ENCODE measurements at regions not wholly inside any gene's neighbourhood (a gene's known extent, or its start where the extent isn't known, plus 50 kb on each side); places are given as distances from the start of the nearest gene placed in this dataset.

DNA sequence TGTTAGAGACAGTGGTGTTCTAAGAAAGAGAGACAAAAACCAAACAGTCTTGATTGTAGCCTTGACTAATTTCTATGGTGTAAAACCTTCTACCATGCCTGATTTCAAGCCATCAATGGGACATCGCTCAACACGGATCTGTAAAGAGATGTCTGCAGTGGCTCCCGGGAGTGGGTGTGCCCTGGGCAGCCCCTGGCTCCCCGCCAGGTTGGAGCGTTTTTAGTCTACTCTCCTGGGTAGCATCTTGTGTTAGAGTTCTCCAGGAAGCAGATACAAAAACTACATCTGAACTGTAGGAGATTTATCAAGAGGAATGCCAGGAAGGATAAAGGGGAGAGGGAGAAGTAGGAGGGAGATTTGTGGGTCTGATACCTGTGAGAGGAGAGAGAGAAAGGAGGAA lies 1212.9 kb downstream of the BCL11B start:
- no peak for DNase-seq (ENCODE audit: low read depth in 3 of 3, low spot score in 1 of 3)

DNA sequence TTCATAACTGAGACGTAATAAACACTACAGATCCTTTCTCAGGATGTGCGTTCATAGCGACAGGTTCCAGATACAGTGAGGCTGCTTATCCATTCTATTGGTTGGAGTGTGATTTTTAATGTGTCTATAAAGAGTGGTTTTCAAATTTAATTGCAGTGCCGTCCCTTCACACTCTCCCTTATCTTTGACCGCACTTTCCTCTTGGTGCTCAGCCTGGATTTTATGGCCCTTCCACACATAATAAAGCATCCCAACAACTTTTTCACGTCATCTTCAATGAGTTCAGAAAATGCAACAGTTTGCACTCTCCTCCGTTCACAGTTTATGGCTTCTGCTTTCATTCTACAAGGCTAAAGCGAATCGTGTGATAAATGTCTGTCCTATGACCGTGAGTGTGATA lies 1209.9 kb downstream of the BCL11B start:
- no peak for DNase-seq (ENCODE audit: low read depth in 3 of 3, low spot score in 1 of 3)

DNA sequence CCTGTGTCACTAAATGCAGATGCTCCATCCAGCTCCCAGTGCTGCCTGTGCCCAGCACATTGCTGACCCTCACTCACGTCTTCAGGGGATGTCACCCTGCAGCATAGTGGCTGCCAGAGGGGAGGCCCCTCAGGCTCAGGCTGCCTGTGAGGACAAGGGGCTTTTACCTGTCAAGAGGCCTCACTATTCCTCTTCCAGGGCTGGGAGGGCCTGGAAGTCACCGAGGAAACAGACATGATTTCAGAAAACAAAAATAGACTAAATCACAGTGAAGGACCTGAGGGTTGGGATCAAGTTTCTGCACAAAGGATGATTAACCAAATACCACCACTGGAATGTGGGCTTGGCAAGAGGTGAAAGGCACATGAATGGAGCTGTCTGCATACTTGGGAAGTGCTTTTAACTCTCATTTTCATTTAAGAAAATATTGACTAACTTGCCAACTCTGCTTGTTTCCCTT lies 1202.3 kb downstream of the BCL11B start:
- no peak for DNase-seq (ENCODE audit: low read depth in 3 of 3, low spot score in 1 of 3)

DNA sequence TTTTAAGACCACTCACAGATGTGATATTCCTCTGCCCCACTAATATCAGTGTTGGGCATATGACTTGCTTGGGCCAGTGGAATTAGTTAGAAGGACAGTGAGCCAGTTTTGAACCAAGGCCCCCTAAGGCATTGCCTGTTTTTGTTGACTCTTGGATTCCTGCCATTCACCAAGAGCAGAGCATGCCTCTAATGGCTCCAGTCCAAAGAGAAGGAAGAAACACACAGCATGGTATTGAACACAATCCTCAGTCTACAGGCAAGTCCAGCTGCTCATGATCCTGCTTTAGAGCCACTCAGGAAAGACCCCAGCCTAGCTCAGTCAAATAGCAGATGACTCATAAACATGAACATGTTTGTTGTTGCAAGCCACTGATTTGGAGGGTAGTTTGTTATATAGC lies 1201.5 kb downstream of the BCL11B start:
- DNase-seq (ENCODE audit: low read depth in 3 of 3, low spot score in 1 of 3) = no peak

DNA sequence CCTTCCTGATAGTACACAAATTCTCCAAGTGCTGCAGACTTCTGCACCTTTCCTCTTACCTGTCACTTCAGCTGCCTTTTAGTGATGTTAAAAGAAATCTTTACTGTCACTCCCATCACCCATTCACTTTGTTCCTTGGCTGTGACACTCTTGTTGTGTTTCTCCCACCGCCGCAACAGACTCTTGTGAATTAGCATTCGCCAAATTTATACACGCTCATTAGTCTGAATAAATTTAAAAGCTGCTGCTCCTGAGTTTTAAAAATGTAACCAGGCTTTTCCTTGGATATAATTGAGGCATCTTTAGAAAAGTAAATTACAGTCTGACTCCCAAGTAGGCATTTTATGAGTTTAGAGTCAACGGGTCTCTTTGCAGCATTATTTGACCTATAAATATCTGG lies 1197.9 kb downstream of the BCL11B start:
- DNase-seq (ENCODE audit: low read depth in 3 of 3, low spot score in 1 of 3) = no peak

DNA sequence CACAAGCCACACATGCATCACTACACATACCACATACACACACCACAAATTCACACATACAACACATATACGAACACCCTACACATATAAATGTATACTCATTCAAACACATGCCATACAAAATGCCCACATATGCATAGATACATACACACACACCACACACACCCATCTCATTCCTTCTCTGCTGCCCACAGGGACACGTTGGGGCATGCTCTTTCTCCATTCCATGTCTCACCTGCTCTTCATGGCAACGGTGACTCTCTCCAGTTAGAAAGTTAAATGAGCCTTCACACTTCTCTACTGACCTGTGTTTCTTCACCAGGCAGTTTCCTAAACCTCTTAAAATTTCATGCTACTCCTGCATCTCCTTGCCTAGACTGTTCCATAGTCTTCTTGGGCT lies 1194.8 kb downstream of the BCL11B start:
- DNase-seq (ENCODE audit: low read depth in 3 of 3, low spot score in 1 of 3) = no peak

DNA sequence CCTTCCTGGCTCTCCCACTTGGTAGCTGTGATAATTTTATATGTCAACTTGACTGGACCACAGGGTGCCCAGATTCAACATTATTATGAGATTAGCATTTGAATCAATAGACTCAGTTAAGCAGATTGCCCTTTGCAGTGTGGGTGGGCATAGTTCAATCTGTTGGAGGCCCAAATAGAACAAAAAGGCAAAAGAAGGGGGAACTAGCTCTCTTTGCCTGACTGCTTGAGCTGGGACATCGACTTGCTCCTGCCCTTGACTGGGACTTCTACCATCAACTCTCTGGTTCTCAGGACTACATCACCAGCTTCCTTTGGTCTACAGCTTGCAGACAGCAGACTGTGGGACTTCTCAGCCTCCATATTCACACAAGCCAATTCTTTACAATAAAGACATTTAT lies 1189.2 kb downstream of the BCL11B start:
- no peak for DNase-seq (ENCODE audit: low read depth in 3 of 3, low spot score in 1 of 3)

DNA sequence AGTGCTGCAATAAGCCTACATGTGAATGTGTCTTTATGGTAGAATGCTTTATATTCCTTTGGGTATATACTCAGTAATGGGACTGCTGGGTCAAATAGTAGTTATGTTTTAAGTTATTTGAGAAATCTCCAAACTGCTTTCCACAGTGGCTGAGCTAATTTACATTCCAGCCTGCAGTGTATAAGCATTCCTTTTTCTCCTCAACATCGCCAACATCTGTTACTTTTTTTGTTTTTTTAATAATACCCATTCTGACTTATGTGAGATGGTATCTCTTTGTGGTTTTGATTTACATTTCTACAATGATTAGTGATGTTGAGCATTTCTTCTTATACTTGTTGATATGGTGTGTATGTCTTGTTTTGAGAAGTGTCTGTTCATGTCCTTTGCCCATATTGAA lies 1186.2 kb downstream of the BCL11B start:
- no peak for DNase-seq (ENCODE audit: low read depth in 3 of 3, low spot score in 1 of 3)

DNA sequence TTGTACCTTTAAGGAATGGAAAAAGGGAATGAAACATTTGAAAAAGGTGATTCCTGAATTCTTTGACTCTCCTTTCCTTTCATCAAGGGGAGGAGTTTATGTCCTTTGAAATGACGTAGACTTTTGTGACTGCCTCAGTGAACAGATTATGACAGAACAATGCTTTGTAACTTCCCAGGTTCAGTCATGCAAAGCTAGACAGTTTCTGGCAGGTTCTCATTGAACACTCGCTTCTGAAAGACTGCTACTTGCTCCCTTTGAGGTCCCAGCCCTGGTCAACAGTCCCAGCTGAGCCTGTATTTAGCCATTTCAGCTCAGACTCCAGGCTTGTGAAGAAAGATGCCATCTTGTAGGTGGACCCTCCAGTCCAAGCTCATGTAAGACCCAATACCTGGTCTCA lies 1178.9 kb downstream of the BCL11B start:
- DNase-seq (ENCODE audit: low read depth in 3 of 3, low spot score in 1 of 3) = no peak

DNA sequence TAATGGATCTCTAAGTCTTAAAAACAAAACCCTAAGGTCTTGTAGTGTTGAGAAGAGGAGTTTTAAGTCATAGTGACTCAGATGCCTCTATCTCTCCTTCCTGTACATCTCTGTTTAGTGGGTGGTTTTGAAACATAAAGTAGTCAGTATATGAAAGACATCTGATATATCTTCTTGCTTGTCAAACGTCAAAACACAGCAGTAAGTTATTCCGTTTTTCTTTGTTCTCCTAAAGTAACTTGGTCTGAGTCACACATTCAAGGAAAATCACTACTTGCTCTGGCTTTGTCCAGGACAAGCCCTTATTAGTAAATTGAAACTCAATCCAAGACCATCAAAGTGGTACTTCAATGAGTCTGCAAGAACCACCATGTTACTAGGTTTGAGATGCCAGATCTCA lies 1172.5 kb downstream of the BCL11B start:
- no peak for DNase-seq (ENCODE audit: low read depth in 3 of 3, low spot score in 1 of 3)

DNA sequence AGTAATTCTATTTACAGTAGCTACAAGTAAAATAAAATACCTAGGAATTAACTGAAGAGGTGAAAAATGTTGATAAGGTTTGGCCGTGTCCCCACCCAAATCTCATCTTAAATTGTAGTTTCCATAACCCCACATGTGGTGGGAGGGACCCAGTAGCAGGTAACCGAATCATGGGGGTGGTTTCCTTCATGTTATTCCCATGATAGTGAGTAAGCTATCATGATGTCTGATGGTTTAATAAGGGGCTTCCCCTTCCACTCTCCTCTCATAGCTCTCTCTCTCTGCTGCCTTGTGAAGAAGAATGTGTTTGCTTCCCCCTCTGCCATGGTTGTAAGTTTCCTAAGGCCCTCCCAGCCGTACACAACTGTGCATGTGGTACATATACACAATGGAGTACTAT lies 1170.7 kb downstream of the BCL11B start:
- DNase-seq (ENCODE audit: low read depth in 3 of 3, low spot score in 1 of 3) = no peak

DNA sequence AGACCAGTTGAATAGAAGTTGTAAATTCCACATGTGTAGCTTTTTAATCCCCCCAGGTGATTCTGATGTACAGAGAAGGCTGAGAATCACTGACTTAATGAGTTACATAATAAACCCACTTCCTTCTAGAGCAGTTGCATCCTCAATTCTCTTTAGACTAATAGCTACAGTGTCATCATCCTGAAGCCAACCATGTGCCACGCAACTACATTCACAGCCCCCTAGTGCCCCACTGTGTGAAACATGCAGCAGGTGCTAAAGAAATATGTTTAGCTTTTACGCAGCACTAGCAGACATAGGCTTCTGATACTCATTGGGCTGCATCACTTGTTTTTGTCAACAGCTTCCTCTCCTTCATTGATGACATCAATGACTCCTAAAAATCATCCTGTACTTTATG lies 1168.3 kb downstream of the BCL11B start:
- DNase-seq (ENCODE audit: low read depth in 3 of 3, low spot score in 1 of 3) = no peak

DNA sequence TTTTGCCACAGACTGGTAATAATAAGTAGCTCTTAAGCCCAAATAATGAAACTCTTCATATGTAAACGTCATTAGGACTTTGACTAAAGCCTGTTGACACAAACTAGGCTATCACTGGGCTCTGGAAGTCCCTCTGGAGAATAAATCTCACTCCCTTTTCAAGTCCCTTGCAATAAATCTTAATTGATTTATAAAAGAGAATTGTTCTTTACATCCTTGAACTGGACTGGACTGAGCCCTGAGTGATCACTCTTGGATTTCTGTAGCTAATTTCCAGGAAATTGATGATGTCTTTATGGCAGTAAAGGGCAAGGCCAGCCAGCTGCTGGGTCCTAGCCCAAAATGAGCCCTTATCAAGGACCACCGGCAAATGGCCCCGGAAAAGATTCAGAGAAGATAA lies 1162.7 kb downstream of the BCL11B start:
- no peak for DNase-seq (ENCODE audit: low read depth in 3 of 3, low spot score in 1 of 3)

DNA sequence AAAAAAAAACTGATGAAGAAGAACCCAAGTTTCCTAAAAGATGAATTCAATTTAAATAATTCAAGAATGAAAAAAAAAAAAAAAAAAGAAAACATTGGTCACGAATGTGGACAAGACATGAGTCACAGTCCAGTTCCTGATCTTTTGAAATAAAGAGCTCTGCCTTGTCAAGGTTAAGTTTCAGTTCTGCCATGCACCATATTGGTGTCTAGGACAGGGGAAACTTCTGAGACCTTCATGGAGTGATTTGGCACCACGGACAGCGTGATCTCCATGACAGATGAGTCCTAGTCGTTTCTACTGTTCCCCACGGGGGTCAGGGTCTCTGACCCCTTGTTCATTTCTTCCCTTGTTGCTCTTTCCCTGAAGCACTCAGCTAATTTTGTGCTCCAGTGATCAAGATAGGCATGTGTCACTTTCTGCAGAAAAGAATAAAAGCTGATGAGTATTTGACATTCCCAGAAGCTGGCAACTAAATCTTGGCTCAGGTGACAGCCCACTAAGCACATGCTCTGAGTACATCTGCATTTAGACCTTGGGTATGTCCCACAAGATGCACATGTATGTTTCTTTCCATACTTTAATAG lies 1159.7 kb downstream of the BCL11B start:
- DNase-seq (ENCODE audit: low read depth in 3 of 3, low spot score in 1 of 3) = no peak

DNA sequence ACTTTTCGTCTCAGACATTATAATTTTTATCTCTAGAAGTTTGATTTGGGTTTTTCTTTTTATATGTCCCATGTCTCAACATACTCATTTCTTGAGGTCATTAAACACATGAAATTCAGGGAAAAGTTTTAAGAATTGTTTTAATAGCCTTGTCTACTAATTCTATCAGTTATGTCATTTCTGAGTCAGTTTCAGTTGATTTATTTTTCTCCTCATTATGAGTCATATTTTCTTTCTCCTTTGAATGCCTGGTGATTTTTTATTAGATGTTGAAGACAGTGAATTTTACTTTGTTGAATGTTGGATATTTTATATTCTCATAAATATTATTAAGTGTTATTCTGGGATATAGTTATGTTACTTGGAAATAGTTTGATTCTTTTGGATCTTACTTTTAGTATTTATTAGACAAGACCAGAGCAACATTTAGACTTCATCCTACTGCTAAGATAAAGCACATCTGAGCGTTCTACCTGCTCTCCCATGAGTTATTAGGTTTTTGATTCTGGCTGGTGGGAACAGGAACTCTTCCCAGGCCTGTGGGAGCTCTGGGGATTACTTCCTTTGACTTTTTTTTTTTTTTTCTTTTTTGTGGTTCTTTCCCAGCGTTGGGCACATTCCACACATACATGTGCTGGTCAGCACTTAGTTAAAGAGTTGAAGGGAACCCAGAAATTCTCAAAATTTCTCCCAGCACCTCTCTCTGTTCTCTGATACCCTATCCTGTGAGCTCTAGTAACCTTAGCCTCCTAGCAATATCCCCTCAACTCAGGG lies 1157.7 kb downstream of the BCL11B start:
- DNase-seq (ENCODE audit: low read depth in 3 of 3, low spot score in 1 of 3) = no peak

DNA sequence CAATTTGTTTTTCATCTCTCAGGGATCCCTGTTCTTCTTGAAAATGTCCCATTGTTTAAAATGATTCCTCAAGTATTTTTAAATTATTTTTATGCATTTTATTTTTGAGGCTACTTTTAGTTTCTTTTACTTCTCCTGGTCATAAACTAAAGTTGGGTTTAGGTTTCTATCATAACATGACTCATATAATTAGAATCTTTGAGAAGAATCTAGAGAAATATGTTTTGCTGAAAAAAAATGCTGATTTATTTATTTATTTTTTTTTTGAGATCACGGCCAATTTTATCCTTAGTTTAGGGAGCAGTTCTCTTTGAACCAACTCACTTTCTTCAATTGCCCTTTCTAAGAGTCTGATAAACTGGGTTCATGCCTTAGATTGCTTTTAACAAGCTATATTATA lies 1157.1 kb downstream of the BCL11B start:
- DNase-seq (ENCODE audit: low read depth in 3 of 3, low spot score in 1 of 3) = no peak

DNA sequence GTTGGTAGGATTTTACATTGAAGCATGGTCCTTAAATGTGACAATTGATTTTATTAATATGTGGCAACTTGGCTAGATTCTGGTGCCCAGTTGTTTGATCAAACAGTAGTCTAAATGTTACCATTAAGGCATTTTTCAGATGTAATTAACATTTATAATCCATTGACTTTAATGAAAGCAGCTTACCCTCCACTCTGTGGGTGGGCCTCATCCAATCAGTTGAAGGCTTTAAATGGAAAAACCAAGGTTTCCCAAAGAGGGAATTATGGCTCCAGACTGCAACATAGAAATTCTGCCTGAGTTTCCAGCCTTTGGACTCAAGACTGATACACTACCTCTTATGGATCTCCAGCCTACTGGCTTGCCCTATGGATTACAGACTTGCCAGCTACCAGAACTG lies 1153.2 kb downstream of the BCL11B start:
- DNase-seq (ENCODE audit: low read depth in 3 of 3, low spot score in 1 of 3) = no peak

DNA sequence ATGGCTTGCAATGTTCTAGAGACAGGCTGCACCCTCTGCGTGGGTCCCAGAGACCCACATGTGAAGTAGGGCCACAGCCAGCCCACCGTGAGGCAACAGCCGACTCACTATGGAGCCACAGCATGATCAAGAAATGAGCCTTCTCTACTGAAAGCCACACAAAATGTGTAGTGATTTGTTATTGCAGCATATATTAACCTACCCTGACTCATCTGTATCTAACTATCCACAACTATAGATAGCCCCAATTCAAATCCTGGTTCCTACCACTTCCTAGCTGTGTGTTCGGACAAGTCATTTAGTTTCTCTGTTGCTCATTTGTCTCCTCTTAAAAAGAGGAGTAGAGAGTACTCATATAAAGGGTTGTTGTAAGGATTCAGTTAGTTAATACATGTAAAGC lies 1152.3 kb downstream of the BCL11B start:
- DNase-seq (ENCODE audit: low read depth in 3 of 3, low spot score in 1 of 3) = no peak

DNA sequence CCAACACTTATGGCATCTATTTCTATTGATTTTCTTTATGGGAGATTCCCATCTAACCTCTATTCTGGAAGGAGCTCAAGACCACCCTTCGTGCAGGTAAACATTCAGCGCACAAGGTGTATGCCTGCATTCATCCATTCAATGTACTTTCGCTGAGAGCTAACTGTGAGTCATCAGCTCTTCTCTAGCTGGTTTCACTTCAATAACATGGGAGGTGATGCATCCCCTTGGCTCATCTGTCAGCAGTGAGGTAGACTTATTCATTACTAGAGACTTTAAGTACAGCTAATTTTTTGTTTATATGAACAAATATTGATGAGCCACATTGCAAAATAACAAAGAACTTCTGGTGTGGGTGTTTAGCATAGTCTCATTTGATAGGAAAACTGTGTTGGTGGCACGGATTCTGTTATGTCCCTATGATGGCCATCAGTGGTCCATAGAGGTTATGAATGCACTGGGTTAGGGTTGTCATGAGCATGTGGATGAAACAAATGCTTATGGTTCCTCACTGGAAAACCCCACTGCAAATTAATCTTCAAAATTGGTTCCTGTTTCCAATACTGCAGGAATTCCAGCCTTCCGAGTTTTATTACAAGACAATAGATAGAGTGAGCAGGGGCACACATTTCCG lies 1151.0 kb downstream of the BCL11B start:
- DNase-seq (ENCODE audit: low read depth in 3 of 3, low spot score in 1 of 3) = no peak

DNA sequence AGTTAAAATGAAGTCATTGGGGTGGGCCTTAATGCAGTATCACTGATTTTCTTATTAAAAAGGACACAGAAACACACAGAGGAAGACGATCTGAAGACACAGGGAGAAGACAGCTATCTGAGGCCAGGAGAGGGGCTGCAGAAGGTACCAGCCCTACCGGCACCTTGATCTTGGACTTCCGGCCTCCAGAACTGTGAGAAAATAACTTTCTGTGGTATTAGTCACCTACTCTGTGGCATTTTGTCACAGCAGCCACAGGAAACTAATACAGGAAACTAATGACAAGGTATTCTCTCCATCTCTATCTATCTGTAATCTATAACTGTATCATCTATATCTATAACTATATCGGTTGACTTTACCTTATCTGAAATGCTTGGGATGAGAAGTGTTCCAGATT lies 1149.5 kb downstream of the BCL11B start:
- no peak for DNase-seq (ENCODE audit: low read depth in 3 of 3, low spot score in 1 of 3)

DNA sequence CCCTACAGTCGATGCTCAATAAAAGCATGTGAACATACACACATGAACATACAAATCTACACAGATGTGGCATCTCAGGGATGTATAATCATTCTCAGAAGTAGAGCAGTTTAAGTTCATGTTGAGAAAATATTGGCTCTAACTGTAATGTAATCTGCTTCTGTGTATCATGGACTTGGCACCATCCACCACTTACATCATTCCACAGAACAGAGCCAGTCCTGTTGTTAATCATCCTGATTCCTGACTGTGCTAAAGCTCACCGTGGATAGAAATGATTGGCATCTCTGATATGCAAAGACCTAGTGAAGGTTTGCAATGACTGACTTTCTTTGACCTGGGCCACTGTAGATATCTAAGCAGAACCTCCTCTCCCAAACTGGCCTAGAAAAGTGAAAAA lies 1141.3 kb downstream of the BCL11B start:
- no peak for DNase-seq (ENCODE audit: low read depth in 3 of 3, low spot score in 1 of 3)

DNA sequence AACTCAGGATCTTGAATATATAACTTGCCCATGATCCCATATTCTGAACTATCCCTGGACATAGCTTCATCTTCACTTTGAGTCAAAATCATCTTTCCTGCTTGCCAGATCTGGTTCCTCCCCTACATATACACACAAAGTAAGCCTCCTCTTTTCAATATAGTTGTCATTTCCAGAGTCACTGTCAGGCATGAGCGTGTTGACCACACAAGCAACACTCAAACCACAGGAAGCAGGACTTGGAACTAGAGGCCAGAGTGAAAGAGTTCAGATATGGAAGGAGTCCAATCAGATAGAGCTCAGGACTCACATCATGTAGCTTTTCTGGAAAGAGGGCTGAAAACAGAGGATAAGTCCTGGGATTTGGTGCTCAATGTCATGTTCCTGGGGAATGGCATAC lies 1140.6 kb downstream of the BCL11B start:
- DNase-seq (ENCODE audit: low read depth in 3 of 3, low spot score in 1 of 3) = no peak

DNA sequence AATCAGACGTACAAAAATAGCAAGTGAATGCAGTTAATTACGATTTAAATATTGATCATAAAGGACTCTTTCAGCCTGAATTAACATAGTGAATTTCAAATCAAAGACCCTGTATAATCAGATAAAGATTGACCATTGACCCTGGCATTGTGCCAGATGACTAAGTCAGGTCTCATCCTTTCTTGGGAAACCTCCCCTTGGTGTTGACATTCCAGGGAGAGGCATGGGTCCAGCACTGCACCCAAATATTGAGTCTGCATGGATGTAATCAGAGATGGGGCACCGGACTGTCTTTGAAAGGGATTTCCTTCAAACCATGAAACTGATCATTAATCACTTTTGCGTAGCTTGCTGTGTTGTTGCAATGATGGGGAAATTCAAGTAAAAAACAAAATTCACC lies 1138.2 kb downstream of the BCL11B start:
- DNase-seq (ENCODE audit: low read depth in 3 of 3, low spot score in 1 of 3) = no peak

Data from stimulated activated CD4-positive, alpha-beta T cell treated with anti-CD3 and anti-CD28 coated beads, TNF-alpha, amount 100 ng/mL, for 1 hour (primary cell).